ENCODE measurements at regions not wholly inside any gene's neighbourhood (a gene's known extent, or its start where the extent isn't known, plus 50 kb on each side); places are given as distances from the start of the nearest gene placed in this dataset.
"Not testable (repeated sequence)": the region's sequence is repeated elsewhere in the genome, so short reads cannot be mapped to it uniquely, and the experiment has no call there.

GRCh38 chr7:76709703-76710102 lies 82.6 kb upstream of the POMZP3 start:
- not testable (repeated sequence) for DNase-seq

GRCh38 chr7:76708446-76708845 lies 81.4 kb upstream of the POMZP3 start:
- DNase-seq = not testable (repeated sequence)

- not testable (repeated sequence) for DNase-seq
These were observed 76.7 kb upstream of the POMZP3 start for GRCh38 chr7:76703815-76704214.

- peak; percentile 47 for DNase-seq
These were observed 59.2 kb upstream of the POMZP3 start for GRCh38 chr7:76686277-76686676.

- peak; percentile 41 for DNase-seq
These were observed 57.7 kb upstream of the POMZP3 start for GRCh38 chr7:76684737-76685136.

- DNase-seq = not testable (repeated sequence)
These were observed 56.6 kb upstream of the POMZP3 start for GRCh38 chr7:76683631-76684030.

GRCh38 chr7:76681810-76682209 lies 54.7 kb upstream of the POMZP3 start:
- not testable (repeated sequence) for DNase-seq

GRCh38 chr7:76679174-76679573 lies 52.1 kb upstream of the POMZP3 start:
- not testable (repeated sequence) for DNase-seq

GRCh38 chr7:76678500-76678899 lies 51.4 kb upstream of the POMZP3 start:
- DNase-seq = not testable (repeated sequence)

- DNase-seq = peak; percentile 27
These were observed 49.8 kb upstream of the POMZP3 start for GRCh38 chr7:76676890-76677289.

Data from inflammatory macrophage treated with lipopolysaccharide for 4 hours (primary cell).